ENCODE measurements at regions not wholly inside any gene's neighbourhood (a gene's known extent, or its start where the extent isn't known, plus 50 kb on each side); places are given as distances from the start of the nearest gene placed in this dataset.
"Not testable (repeated sequence)": the region's sequence is repeated elsewhere in the genome, so short reads cannot be mapped to it uniquely, and the experiment has no call there.

- TF ChIP-seq, protein P1, sequence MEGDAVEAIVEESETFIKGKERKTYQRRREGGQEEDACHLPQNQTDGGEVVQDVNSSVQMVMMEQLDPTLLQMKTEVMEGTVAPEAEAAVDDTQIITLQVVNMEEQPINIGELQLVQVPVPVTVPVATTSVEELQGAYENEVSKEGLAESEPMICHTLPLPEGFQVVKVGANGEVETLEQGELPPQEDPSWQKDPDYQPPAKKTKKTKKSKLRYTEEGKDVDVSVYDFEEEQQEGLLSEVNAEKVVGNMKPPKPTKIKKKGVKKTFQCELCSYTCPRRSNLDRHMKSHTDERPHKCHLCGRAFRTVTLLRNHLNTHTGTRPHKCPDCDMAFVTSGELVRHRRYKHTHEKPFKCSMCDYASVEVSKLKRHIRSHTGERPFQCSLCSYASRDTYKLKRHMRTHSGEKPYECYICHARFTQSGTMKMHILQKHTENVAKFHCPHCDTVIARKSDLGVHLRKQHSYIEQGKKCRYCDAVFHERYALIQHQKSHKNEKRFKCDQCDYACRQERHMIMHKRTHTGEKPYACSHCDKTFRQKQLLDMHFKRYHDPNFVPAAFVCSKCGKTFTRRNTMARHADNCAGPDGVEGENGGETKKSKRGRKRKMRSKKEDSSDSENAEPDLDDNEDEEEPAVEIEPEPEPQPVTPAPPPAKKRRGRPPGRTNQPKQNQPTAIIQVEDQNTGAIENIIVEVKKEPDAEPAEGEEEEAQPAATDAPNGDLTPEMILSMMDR (IDR thresholded peaks at IDR 0.05; ENCODE audit: low read depth, low read length): no peak
- no peak overlapping the region for H3K4me3 ChIP-seq (ENCODE audit: low read depth, low read length)
- DNase-seq (ENCODE audit: low read depth, low spot score): no peak
- in situ Hi-C loops (cut with HindIII; ENCODE audit: low sequenced_read_pairs): no loop called here
Observed at GRCh38 chr6:85715797-85716196, 73.1 kb upstream of the SYNCRIP start.

- H3K4me3 ChIP-seq (ENCODE audit: low read depth, low read length): no peak overlapping the region
- DNase-seq (ENCODE audit: low read depth, low spot score): no peak
- in situ Hi-C loops (cut with HindIII; ENCODE audit: low sequenced_read_pairs): no loop called here
- TF ChIP-seq, protein P1 (IDR thresholded peaks at IDR 0.05; ENCODE audit: low read depth, low read length): no peak
Observed at GRCh38 chr6:85714893-85715530, 72.3 kb upstream of the SYNCRIP start.

DNA sequence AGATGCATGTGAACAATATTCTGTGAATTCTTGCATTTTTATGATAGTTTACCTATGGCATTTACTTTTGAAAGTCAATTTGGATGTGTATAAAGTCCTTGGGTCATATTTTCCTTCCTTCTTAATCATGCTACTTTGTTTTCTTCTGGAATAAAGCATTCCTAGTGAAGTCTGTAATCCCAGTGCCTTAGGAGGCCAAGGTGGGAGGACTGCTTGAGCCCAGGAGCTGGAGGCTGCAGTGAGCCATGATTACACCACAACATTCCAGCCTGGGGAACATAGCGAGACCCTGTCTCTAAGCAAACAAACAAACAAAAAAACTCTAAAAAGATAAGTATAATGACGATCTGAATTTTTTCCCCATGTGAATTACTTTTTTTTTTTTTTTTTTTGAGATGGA is 69.7 kb upstream of the SYNCRIP start:
- in situ Hi-C loops (cut with HindIII; ENCODE audit: low sequenced_read_pairs): no loop called here
- no peak for DNase-seq (ENCODE audit: low read depth, low spot score)
- H3K4me3 ChIP-seq (ENCODE audit: low read depth, low read length): no peak overlapping the region
- TF ChIP-seq, protein P1 (IDR thresholded peaks at IDR 0.05; ENCODE audit: low read depth, low read length): no peak

- in situ Hi-C loops (cut with HindIII; ENCODE audit: low sequenced_read_pairs); DNase-seq (ENCODE audit: low read depth, low spot score): not testable (repeated sequence)
Observed at GRCh38 chr6:85707515-85708145, 64.9 kb upstream of the SYNCRIP start.

GRCh38 chr6:85706272-85706671 is 63.6 kb upstream of the SYNCRIP start:
- no peak for DNase-seq (ENCODE audit: low read depth, low spot score)
- in situ Hi-C loops (cut with HindIII; ENCODE audit: low sequenced_read_pairs): no loop called here
- no peak overlapping the region for H3K4me3 ChIP-seq (ENCODE audit: low read depth, low read length)
- TF ChIP-seq, protein P1 (IDR thresholded peaks at IDR 0.05; ENCODE audit: low read depth, low read length): no peak

More at GRCh38 chr6:85707515-85708145, 64.9 kb upstream of the SYNCRIP start:
- H3K4me3 ChIP-seq (ENCODE audit: low read depth, low read length): not testable (repeated sequence)

DNA sequence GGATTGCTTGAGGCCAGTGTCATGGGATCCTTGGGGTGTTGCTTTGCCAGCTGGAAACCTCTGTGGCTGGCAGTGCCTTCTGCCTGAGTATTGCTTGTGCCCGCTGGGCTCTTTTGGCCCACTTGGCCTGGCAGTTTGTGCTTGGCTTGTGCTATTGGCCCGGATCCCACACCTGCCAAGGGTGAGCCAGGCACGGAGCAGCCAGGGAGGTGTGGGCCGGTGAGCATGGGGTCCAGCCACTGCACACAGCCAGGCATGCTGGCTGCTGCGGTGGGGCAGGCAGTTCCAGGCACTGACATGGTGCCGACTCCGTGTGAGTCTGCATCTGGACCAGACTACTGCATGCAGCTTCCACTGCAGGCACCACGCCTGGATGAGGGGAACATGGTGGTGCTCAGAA is 62.5 kb upstream of the SYNCRIP start:
- in situ Hi-C loops (cut with HindIII; ENCODE audit: low sequenced_read_pairs): no loop called here
- TF ChIP-seq, protein P1 (IDR thresholded peaks at IDR 0.05; ENCODE audit: low read depth, low read length): no peak
- H3K4me3 ChIP-seq (ENCODE audit: low read depth, low read length): no peak overlapping the region
- no peak for DNase-seq (ENCODE audit: low read depth, low spot score)

GRCh38 chr6:85703406-85703805 is 60.7 kb upstream of the SYNCRIP start:
- TF ChIP-seq, protein P1 (IDR thresholded peaks at IDR 0.05; ENCODE audit: low read depth, low read length): no peak
- no peak overlapping the region for H3K4me3 ChIP-seq (ENCODE audit: low read depth, low read length)
- in situ Hi-C loops (cut with HindIII; ENCODE audit: low sequenced_read_pairs): no loop called here
- no peak for DNase-seq (ENCODE audit: low read depth, low spot score)
